GM12874 (cell line): ENCODE measurements at regions not wholly inside any gene's neighbourhood (a gene's known extent, or its start where the extent isn't known, plus 50 kb on each side); places are given as distances from the start of the nearest gene placed in this dataset.

Experiments
- TF ChIP-seq, protein P1 (sequence below): IDR thresholded peaks from 2 replicates; pipeline ENCODE4 v1.5.1; 2011; ENCODE audit warnings: low read depth, mild to moderate bottlenecking, control low read depth, low read length, moderate library complexity; ENCODE audit not compliant: insufficient read depth

DNA sequence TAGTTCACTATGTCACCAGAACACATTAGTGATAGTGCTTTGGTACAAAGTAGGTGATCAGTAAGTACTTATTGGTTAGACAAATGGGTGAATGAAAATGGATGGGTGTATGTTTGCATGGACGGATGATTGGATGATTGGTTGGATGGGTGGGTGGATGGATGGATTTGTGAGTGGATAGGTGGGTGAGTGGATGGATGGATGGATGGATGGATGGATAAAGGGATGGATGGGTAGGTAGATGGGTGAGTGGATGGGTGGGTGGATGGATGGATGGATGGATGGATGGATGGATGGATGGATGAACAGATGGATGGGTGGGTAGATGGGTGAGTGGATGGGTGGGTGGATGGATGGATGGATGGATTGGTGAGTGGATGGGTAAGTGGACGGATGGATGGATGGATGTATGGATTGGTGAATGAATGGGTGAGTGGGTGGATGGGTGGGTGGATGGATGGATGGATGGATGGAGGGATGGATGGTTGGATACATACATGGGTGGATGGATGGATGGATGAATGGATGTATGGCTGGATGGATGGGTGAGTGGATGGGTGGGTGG, 225.3 kb upstream of the GSE1 start:
- TF ChIP-seq, protein P1, sequence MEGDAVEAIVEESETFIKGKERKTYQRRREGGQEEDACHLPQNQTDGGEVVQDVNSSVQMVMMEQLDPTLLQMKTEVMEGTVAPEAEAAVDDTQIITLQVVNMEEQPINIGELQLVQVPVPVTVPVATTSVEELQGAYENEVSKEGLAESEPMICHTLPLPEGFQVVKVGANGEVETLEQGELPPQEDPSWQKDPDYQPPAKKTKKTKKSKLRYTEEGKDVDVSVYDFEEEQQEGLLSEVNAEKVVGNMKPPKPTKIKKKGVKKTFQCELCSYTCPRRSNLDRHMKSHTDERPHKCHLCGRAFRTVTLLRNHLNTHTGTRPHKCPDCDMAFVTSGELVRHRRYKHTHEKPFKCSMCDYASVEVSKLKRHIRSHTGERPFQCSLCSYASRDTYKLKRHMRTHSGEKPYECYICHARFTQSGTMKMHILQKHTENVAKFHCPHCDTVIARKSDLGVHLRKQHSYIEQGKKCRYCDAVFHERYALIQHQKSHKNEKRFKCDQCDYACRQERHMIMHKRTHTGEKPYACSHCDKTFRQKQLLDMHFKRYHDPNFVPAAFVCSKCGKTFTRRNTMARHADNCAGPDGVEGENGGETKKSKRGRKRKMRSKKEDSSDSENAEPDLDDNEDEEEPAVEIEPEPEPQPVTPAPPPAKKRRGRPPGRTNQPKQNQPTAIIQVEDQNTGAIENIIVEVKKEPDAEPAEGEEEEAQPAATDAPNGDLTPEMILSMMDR, result no peak

DNA sequence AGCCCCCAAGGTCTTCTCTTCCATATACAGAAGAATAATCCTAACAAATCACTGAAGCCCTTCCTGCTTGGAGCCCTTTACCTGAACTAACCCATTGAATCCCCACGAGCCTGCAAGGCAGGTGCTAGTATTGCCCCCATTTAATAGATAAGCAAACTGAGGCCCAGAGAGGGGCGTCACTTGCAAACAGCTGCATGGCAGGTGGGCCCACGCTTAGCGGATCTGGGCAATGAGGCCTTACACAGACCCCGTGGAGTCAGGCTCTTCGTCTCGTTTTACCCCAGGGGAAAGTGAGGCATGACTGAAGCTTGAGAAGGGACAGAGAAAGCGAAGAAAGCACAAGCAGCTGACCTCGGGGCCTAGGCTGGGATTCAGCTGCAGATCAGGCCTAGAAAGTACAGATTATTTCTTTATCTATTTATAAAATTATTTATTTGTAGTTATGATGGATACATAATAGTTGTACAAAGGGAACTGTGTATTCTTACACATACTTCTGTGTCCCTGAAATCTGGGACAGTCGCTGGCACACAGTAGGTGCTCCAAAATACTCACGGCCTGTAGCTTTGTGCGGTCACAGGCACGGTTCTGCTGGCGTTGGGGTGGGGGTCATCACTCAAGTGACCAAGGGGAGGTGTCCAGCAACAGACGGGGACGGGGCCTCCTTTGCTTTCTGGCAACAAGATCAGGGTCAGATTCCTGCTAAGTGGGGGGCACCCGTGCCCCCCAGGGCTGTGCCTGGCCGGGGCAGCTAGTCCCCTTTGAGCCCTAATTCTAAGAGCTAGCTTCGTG, 223.2 kb upstream of the GSE1 start:
- TF ChIP-seq, protein P1, result no peak

DNA sequence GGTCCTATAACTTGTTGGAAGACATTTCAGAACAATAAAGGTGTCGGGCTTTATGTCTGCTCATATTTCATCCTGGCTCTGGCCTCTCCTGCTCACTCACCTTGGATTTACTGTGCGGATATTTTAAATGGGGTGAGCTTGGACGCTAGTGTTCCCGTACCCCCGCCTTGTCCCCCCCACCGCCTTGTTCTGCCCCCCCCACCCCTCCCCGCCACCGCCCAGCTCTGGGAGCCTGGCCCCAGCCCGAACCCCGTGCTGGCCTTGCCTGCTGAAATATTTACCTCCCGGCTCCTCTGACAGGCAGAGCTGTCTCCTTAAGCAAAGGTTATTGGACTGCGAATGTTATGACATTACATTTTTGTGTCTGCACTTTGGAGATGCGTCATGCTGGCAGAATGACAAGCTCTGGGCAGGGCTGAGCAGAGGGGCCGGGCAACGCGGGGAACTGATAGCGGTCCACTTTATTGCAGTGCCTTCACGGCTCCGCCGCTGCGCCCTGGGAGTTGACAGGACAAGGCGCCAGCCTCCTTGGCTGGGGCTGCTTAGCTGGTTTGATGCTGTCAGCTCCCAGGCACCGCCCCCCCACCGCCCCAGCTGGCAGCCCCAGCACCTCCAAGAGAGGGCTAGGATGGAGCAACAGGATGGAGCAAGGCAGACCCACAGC, 222.5 kb upstream of the GSE1 start:
- TF ChIP-seq, protein P1, result no peak

DNA sequence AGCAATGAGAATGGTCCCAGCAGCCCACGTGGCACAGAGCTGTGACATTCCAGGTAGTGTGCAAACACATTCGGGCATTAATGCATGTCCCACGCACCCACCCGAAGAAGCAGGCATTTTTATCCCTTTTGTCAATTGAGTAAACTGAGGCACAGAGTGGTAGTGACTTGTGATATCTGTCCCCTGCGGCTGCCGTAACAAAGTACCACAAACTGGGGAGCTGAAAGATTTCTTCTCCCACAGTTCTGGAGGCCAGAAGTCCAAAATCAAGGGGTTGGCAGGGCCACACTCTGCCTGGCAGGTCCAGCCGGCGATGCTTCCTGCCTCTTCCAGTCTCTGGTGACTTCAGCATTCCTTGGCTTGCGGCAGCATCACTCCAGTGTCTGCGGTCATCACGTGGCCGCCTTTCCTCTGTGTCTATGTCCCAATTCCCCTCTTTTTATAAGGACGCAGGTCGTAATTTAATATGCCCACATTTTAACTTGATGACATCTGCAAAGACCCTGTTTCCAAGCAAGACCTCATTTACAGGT, 221.9 kb upstream of the GSE1 start:
- TF ChIP-seq, protein P1, result no peak

DNA sequence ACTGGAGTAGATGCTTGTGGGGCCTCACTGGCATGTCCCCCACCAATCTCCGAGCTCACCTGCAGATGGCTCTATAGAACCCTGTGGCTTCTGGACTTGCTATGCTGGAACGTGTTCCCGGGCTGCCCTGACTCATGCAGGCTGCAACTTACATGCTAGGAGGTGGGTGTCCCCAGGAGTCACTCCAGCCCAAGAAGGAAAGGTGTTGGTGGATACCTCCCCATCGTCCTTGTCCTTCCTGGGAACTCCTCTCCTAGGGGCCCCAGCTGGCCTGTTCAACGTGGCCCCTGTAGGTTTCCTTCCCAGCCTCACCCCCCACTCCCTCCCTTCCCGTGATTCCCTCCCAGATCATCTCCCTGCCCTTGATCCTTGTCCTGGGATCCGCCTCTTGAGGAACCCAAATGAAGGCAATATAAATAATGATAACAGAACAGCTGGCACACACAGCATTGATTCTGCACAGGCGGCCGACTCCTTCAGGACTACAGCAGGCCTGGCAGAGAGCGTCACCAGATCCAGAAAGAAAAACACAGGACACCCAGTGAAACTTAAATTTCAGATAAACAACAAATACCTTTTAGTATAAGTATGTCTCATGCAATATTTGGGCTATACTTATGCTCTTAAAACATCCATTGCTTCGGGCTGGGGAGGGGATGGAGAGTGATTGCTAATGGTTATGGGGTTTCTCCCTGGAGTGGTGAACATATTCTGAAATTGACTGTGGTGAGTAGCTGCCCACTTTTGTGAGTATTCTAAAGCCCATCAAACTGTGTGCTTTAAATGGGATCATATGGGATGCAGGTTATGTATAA, 221.1 kb upstream of the GSE1 start:
- TF ChIP-seq, protein P1, result no peak

DNA sequence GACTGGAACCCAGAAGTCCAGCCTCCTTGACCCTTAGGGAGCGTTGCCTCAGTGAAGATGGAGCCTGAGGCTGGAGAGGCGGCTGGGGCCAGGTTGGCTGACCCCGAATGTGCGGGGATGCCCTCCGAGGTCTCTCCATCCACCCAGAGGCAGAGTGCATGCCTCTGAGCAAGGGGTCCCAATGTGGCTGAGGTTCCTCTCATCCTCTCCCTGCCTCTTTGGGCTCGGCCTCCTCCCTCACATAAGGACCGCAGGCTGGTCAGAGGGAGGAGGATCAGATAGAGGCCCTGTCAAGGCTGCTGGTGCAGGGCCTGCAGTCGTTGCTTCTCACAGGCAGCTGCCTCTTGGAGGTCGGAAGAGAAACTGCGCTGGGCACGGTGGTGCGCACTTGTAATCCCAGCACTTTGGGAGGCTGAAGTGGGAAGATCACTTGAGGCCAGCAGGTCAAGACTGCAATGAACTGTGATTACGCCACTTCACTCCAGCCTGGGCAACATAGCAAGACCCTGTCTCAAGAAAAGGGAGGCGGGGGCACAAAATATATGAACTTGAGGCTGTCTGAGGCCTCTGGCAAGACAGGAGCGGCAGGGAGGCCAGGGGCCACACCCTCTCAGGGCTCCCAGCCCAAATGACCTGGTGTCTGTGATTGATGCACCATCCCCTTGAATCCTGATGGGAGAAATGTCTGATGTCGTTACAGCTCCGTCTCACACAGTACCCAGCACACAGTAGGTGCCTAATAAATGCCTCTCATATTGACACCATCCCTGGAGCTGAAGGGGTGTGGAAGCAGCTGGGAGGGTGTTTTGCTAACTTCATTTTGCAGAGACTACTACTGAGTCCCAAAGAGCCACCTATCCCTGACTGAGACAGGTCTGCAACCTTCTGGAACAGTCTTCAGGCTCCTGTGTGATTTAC, 220.1 kb upstream of the GSE1 start:
- TF ChIP-seq, protein P1, result no peak
